CD4-positive, alpha-beta T cell treated with Interleukin-2 at 100 ng/mL for 4 hours (primary cell): ENCODE measurements at regions not wholly inside any gene's neighbourhood (a gene's known extent, or its start where the extent isn't known, plus 50 kb on each side); places are given as distances from the start of the nearest gene placed in this dataset.

Experiments
- DNase-seq: peaks from one replicate; pipeline ENCODE4 v3.0.0-alpha.2; 2020; ENCODE audit warnings: low spot score

DNA sequence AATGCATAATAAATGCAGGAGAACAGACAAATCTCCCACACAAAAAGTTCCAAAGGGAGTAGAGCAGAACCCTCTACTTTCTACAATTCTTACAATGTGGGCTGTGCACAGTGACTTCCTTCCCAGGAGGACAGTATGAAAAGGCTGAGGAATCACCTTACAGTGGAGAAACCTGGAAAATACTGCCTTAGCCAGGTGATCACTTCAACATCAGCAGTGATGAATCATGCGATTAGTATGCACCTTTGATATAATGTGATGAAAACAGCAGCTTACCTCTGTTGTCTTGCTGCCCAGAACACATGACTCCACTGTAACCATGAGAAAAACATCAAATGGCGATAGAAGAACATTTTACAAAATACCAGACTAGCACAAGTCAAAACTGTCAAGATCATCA, 329.7 kb upstream of the POM121L12 start:
- no peak for DNase-seq

DNA sequence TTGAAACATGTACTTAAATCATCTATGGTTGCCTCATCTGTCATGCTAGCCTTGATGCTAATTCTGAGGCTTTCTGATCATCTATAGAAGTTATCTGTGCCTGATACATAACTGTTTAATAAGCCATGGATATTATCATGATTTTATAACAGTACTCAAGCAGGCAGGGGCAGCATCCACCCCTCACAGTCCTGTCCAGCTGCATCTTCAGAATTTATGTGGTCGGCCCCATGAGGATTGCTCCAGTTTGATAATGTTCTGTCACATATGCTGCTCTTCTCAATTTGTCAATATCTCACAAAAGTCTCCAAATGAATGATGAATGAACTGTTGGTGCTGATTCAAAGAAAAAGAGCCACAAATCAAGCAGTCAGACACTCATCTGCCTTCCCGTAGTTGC, 335.1 kb upstream of the POM121L12 start:
- DNase-seq: no peak

DNA sequence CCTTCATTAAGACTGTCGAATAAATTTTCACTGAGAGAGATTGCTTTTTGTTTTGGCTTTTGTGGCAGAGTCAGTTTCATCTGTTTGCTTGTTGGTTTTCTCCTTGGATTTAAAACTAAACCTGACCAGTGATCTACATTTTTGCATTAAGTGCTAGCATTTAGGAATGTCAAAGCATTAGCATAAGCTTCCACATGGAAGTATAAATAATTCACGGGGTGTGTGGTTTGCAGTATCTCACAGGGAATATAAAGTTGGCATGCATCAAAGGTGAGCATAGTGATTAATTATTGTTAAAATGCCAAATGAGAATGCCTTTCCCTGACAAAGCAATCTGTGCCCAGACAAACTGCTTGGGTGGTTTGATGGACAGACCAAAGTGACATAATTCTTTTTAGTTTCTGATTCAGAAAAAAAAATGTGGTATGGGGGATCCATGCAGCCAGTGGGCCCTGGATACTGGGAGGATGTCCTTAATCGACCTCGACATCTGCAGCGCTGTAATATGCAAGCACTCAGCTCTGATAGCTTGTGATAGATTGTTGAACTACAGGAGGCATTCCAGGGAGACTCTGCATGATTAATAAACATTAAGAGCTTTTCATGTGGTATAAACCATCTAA, 339.3 kb upstream of the POM121L12 start:
- no peak for DNase-seq

DNA sequence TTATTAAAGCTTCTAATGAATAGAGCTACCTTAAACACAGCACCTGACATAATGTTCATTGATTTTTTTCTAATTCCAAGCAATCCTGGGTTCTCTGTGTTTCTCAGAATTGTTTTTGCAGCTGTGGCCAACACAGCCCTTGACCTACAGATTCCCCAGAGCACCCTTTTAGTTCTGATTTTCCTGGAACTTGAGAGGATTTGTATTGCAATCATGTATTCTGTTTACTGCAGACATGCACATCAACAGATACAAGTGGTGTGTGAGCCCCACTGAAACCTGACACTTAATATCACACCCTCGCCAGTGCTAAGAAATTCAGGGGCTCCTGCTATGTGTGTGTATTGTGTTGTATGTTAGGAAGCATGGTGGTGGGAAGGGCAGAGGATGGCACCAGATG, 344.2 kb upstream of the POM121L12 start:
- no peak for DNase-seq

DNA sequence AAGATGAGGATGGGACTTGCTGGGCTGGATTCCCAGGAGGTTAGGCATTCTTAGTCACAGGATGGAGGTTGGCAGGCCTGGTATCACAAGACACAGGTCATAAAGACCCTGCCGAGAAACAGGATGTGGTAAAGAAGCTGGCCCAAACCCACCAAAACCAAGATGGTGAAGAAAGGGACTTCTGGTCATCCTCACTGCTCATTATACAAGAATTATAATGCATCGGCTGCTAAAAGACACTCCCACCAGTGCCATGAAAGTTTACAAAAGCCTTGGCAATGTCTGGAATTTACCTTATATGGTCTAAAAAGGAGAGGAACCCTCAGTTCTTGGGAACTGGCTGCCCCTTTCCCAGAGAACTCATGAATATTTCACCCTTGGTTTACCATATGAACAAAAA, 345.5 kb upstream of the POM121L12 start:
- no peak for DNase-seq

DNA sequence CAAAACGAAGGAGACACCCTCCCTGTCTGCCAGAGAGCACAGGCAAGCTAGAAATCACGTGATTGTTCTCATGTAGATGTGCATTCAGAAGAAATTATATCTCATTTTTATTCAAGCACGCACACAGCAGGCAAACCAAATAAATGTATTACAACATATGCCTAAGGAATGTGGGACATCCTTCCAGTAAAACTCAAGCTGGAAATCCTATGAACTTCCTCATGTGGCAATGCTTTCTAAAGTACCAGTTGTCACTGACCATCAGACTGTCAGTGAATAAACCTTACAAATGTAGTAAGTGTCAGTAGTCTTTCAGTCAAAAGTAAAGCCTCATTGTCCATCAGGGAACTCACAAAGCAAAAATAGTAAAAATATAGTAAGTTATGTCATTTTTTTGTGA, 350.1 kb upstream of the POM121L12 start:
- no peak for DNase-seq

DNA sequence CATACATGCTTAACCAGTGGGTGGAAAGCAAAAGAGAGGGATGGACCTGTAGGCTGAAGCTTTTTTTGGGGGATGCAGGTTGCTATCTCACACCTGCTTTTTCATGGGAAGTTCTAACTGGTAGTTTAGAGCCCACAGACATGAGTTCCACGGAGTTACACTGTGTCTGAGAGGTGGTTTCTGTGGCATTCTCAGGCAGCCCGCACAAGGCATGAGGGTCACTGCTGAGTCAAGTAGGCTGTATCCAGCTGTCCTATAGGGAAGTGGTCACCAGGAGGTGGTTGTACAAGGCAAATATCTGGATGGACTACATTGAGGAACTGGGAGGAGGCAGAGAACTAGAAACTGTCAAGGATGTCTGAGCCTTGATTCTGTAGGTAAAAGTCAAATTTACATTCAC, 351.0 kb upstream of the POM121L12 start:
- DNase-seq: no peak

DNA sequence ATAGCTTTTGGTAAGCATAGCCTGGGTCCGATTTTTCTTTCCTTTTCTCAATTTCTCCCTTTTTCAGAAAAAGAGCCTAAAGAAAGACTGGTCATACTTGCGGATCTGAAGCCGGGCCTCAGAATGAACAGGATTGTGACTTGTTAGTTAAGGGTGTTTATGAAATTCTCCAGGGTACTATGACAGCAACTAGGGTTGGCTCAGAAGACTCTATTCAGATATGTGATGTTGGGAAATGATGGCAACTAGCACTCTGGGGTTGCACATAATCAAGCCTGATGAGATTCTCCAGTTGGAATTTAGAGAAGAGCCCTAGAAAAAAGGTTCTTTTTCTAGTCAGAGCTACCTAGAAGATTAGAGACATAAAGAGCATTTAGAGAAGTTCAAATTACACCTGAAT, 352.4 kb upstream of the POM121L12 start:
- DNase-seq: no peak

DNA sequence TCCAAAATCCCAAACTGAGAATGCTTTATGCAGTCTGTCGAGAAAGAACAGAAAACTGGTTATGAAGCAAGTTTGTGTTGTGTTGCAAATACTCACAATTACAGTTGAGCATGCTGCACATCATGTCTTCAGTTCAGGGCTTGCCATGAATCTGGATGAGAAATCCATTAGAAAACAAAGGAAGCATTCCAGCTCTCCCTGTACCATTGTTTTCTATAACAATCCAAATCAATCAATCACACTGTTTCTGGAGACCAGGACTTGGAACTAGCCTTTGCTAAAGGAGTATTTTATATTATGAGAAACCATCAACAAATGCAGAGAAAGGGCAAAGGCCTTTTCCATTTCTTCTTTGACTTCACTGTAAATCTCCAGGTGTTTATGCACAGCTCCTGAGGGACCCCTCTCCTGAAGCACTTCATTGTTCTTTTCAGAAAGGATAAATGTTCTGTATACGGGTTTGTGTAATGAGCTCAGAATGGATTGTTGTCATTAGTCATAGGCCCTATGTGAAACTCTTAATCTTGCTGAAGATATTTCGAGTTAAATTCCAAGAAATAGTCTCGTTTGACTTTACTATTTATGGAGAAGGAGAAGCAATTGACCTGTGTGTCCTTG, 364.7 kb upstream of the POM121L12 start:
- no peak for DNase-seq

DNA sequence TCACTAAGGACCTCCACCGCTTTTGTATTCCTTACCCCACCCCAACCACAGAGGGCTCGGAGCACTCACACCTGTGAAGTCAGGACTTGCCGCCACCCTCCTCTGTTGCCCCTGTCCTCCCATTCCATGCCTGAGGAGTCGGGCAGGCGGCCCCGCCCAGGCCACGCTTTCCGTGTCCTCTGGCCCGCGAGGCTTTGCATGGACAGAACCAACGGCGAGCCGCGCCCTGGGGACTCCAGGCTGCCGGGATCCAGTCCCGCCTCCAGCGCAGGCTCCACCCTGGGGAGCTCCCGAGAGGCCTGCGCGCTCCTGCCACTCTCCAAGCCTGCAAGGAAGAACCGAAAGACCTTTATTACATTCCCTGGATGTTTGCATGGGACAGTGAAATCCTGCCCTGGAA, 366.4 kb upstream of the POM121L12 start:
- DNase-seq: no peak

DNA sequence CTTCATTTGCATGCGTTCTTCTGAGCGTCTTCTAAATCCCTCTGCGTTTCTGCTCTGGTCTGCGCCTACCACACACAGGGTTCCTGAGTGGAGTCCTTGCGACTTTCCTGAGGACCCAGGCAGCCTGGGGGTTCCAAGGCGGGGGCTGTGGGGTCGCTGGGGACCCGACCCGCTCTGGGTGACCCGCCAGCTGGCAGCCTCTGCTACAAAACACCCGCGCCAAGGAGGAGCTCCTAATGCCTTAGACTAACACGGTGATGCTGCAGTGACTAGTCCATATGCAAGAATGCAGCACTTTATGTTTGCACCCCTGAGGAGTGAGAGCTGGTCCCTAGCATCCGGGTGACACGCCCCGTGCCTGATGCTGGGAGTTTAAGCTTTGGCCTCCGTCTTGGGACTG, 367.0 kb upstream of the POM121L12 start:
- DNase-seq: no peak

DNA sequence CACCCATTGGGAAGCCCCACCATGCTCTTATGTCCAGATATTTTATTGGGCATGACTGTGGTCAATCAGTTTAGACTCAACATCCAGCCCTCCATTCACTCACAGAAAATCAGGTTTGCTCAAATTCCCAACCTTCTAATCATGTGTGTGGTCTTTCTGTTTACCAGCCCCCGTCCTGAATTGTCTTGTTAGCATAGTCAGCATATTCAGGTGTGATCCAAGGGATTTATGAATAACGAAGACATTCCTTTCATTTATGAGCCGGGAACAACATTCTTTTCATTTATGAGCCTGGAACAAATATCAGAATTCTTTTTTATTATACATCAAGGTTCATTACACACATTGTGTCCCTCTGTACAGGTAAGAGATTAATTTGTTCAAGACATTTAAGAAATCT, 376.3 kb upstream of the POM121L12 start:
- DNase-seq: no peak

DNA sequence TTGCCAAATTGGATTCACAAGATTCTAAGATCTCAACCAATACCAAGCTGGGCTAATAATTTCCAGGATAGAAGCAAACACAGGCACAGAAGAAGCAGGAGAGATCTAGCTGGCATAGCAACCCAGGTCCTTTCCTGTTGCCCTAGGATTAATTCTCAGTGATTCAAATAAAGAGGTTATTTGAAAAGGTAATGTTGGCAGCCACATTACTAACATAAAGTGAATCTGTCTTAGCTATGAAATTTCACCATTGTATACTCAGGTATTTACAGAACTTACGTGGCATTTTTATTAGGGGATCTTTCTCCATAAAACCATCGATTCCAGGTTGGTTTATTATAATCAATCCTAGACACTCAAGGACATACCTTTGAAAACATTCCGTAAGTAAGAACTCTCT, 379.3 kb upstream of the POM121L12 start:
- no peak for DNase-seq

DNA sequence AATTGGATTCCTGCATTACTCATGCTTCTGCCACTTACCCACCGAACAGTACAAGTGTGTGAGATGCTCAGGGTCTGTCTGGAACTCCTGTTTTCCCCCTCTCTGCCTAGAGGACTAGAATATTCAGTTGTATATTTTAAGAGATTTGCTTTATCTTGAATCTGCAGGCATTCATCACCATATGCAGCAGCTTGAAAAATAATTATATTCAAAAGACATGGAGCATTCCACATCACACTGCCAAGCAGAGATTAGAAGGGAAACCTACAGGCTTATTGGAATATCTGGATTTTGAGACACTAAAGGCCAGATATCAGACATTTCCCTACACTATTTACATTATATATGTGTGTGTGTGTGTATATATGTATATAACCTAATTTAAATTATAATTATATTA, 382.8 kb upstream of the POM121L12 start:
- DNase-seq: no peak

DNA sequence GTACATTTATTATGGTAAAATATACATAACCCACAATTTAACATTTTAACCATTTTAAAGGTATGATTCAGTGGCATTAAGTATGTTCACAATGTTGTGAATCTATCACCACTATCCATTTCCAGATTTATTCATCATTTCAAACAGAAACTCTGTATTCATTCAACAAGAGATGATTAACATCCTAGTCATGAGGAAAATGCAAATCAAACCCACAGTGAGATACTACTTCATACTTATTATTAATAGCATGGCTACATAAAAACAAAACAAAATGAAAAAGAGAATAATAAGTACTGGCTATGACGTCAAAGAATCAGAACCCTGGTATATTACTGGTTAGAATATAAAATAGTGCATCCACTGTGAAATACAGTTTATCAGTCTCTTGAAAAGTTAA, 386.6 kb upstream of the POM121L12 start:
- DNase-seq: no peak

DNA sequence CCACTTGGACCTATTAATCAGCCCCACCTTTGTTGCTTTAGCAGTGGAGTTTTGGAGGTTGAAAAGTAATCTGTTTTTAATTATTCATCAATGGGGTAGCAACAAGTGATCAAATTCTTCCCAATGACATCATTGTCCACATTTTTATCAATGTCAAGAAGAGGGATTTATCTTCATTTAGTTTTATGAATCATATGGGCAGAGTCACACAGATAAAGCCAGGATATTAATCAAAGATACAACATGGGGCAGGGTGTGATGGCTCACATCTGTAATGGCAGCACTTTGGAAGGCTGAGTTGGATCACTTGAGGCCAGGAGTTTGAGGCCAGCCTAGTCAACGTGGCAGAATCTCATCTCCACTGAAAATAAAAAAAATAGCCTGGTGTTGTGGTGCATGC, 388.4 kb upstream of the POM121L12 start:
- DNase-seq: no peak

DNA sequence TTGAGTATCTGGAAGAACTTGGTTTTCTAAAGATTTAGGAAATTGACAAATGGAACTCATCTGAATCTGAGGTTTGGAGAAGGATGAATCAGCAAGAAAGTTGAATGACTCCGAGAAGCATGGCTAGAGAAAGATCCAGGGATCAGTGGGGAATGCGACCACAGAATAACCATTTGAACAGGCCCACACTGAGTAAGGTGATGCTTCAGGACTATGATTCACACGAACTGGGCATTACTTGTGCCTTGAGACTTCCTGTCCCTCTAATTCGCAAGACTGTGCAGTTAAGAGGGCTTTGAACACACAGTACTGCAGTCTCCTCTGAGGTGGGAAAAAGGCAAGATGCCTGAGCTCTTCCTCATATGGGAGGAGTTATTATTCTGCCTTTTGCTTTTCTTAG, 395.5 kb upstream of the POM121L12 start:
- no peak for DNase-seq

DNA sequence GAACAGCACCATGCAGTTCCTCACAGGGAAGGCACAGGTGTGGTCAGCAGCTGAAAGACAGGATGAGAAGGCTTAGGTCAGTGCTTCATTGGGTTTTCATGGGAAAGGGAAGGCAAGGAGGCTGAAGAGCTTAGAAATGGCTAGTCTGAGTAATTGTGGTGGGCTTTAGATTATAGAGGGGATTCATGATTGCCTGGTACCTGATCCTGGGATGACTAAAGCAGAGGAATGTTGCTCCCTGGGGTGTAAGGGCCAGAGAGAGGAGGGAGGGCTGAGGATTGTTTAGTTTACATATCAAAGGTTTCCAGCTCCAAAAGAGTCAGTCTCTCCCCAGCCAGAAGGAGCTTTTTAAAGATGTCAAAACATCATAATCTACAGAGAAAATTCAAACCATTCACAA, 396.3 kb upstream of the POM121L12 start:
- DNase-seq: no peak

DNA sequence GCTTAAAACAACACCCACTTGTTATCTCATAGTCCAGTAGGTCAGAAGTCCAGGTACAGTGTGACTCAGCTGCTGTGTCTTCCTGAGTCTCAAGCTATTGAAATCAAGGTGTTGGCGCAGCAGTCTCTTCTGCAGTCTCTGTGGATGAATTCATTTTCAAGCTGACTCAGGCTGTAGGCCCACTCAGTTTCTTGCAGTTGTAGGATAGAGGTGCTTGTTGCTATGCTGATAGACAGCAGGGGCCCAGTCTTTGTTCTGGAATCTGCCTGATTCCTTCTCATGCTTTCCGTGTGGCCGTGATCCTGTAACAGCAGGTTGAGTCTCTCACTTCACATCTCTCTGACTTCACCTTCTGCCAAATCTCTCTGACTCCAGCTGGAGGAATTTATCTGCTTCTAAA, 400.4 kb upstream of the POM121L12 start:
- no peak for DNase-seq

DNA sequence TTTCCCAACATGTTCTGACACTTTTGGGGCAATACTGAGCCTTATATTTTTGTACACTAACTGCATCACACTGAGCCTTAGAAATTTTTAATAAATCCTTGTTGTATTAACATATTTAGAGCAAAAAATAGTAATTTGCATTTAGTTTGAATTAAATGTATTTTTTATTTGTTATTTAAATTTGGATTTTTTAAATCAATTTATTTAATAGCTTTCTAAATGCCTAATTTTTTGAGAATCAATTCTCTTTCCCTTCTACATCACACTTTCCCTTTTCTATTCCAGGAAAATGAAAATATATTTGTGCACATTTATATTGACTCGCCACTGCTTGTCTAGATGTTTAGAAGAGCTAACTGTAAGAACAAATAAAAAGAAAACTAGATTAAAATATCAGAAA, 414.6 kb upstream of the POM121L12 start:
- no peak for DNase-seq

DNA sequence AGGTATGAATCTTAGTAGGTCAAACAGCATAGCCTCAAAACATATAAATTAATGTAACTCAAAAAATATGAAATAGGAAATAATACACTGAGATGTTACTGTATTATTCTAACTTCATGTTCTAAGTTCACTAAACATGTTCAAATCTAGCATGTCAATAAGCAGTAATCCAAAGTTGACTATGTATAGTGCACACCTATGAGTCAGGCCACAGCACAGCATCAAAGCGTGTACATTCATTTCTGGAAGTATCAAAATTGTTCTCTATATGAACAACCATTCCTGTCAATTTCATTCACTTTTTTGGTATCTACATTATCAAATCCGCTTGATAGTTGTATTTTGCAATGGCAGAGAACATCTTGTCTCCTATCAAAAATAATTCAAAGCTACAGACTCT, 418.9 kb upstream of the POM121L12 start:
- DNase-seq: no peak

DNA sequence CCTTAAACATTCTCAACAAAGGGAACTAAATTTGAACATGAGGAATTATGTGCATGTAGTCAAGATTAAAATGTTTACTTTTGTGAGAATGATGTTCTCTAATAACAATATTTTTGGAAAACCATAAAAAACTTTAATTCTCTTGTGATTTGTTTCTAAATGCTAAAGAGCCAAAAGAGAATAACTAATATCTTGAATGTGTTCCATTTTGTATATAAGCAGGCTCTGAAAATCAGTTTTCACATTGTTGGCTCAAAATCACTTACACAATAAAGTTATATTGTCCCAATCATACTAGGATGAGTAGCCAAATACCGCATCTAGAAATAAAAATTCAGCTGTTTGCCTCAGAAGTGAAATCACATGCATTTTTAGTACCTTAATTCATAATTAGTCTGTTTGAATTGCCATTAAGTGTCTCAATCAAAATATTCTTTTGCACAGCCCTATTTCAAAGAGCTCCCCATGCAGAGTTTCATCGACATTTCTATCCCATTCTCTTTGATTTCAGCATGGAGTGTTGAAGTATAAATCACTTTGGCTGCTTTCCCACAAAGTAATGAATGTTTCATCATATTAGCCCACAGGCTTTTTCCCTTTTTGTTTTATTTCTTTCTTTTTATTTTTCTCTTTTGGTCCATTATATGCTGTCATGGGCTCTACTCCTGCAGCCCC, 420.3 kb upstream of the POM121L12 start:
- no peak for DNase-seq

DNA sequence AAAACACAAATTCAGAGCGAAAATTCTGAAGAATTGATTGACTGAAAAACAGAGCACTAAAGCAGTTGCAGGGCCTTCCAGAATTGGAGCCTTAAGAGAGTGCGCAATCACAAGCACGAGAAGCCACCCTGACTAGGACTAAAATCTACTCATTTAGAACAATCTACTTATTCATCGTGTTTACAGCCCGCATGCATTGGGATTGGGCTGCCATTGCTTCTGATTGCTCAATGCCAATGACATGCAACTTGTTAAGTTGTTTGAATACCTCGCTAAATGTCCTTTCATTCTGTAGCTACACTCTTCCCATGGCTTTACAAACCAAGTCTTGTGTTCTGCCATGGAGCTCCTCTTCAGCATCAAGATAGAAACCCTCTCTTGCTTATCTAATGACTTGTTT, 425.9 kb upstream of the POM121L12 start:
- no peak for DNase-seq

DNA sequence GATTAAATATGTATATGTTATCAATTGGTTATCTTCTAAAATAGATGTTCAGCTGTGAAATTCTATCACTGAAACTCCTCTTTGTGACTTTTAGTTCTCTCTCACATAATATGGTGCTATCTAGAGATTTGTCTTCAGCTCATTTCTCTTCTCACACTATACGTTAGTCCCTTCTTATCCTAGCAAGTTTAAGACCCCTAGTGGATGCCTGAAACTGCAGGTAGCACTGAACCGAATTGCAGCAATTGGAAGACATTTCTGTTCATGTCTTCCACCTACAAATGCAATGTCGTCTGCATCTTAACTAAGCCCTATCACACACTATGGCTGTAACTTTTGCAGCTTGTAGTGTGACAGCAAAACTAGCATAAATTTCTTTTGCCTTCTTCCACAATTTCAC, 442.7 kb upstream of the POM121L12 start:
- DNase-seq: no peak
